HG02798 (cell line): ENCODE measurements at regions not wholly inside any gene's neighbourhood (a gene's known extent, or its start where the extent isn't known, plus 50 kb on each side); places are given as distances from the start of the nearest gene placed in this dataset.
"Not testable (repeated sequence)": the region's sequence is repeated elsewhere in the genome, so short reads cannot be mapped to it uniquely, and the experiment has no call there.

ENCODE experiments used
- ATAC-seq: cut with Tn5 transposase; IDR thresholded peaks from one replicate; pipeline ENCODE4 v1.9.1; 2021; ENCODE audit warnings: mild to moderate bottlenecking; ENCODE audit not compliant: unreplicated experiment, poor library complexity

DNA sequence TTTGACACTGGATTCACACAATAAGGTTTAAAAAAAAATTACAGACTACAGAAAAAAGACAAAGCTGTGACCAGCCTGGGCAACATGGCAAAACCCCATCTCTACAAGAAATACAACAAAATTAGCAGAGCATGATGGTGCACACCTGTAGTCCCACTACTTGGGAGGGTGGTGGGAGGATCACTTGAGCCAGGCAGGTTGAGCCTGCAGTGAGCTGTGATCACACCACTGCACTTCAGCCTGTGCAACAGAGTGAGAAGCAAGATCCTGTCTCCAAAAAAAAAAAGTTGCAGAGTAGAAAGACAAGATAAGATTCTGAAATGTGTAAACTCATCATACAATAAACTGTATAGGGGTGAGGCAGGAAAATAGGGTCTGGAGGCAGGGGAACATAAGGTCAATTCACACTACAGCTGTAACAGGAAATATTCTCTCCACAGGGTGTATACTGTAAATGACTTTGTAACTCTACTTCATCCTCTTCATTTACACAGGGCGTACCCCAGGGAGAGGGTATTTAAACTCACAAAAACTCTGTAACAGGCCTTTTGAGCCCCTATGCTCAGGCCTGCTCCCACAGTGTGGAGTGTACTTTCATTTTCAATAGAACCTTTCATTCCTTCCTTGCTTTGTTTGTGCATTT, 112.6 kb upstream of the MAPK10 start:
- no peak for ATAC-seq

DNA sequence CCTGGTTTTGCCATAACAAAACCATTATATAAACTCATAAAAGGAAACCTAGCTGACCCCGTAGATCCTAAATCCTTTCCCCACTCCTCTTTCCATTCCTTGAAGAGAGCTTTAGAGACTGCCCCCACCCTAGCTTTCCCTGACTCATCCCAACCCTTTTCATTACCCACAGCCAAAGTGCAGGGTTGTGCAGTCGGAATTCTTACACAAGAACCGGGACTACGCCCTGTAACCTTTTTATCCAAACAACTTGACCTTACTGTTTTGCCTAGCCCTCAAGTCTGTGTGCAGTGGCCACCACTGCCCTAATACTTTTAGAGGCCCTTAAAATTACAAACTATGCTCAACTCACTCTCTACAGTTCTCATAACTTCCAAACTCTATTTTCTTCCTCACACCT, 116.0 kb upstream of the PTPN13 start:
- ATAC-seq: not testable (repeated sequence)

DNA sequence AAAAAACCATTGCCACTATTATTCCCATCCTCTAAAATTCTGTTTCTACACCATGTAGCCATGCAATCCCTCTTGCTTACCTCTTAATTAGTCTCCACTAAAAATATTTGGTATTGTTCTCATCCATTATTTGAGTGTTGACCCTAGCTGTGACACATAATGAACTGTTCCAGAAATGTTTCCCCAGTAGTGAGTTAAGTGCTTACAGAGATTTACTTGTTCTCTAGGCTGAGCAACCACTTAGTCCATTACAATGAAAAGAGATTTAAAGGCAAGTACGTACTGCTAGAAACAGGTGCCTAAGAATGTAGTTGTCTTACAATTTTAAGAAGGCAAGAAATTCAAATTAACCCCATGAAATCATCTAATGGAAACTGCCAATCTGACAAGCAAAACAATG, 112.7 kb upstream of the PTPN13 start:
- no peak for ATAC-seq

DNA sequence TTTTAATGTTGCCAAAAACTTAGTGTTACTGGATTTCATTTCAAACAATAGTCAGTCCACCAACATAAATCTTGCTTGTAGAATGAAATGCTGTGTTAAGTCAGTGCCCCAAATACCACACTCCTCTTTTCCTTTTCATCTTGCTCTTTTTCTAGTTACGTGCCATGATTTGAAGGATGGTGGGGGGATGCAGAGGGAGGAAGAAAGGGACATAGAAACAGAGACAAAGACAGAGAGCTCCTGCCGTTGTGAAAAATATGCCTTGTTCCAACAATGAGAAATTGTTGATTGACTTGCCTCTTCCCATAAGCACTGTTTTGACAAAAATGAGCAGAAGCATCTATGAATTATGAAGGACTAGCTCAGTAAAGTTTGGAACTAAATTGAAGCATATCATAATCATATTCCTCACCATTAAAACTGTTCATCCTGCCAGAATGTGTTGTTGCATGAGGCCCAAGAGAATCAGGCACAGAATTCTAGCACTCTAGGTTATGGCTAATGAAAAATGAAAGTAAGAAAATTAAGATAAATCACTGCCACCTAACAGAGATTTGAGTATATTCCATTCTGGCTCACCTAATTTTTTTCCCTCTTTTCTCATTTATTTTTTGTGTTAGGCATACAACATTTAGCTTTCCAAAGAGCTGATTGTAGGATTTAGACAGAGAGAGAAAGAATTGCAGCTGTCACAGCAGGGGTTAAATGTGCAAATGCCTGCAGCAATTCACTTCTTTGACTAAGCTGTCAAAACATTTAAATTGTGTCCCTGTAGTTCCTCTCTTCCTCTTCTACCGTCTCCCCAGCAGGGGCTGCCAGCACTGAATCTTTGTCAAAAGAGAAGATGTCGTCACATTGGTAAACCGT, 111.6 kb upstream of the PTPN13 start:
- ATAC-seq: no peak

- no peak for ATAC-seq
Measured at GRCh38 chr4:86483173-86483490, 111.0 kb upstream of the PTPN13 start.

DNA sequence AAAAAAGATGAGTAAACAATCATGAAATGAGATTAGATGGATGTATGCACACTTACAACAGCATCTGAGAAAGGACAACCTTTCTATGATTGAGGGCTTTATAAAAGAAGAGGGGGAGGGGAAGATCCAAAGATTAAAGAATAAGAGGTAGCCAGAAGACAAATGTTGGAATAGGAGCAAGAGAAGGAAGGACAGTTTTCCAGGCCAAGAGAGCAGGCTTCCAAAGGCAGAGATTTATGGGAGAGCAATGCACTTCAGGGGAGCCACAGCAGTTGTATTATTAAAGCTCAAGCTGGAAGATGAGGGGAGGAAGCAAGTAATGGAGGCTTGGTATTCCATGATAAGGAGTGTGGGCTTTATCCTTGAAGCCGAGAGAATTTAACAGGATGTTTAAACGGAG, 110.3 kb upstream of the PTPN13 start:
- no peak for ATAC-seq

DNA sequence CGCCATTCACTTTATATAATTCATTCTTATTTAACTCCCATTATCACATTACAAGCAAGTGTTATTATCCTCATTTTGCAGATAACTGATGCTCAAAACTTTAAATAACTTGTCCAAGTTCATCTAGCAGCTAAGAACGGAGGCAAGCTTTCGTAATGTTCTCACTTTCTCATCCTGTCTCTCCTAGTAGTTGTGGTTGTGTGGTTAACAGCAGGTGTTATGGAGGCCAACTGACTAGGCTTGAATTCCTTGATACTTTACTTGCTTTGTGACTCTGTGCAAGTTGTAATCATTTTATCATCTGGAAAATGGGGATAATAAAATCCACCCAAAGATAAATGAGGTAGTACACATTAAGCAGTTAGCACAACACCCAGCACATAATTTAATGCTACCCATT, 109.9 kb upstream of the PTPN13 start:
- ATAC-seq: no peak

GRCh38 chr4:86487738-86488348, 106.3 kb upstream of the PTPN13 start:
- ATAC-seq: no peak

GRCh38 chr4:86493460-86493859, 100.7 kb upstream of the PTPN13 start:
- no peak for ATAC-seq

- peak; percentile 46 for ATAC-seq
Measured at GRCh38 chr4:86496094-86497080, 97.7 kb upstream of the PTPN13 start.

- no peak for ATAC-seq
Measured at GRCh38 chr4:86497131-86497530, 97.0 kb upstream of the PTPN13 start.

DNA sequence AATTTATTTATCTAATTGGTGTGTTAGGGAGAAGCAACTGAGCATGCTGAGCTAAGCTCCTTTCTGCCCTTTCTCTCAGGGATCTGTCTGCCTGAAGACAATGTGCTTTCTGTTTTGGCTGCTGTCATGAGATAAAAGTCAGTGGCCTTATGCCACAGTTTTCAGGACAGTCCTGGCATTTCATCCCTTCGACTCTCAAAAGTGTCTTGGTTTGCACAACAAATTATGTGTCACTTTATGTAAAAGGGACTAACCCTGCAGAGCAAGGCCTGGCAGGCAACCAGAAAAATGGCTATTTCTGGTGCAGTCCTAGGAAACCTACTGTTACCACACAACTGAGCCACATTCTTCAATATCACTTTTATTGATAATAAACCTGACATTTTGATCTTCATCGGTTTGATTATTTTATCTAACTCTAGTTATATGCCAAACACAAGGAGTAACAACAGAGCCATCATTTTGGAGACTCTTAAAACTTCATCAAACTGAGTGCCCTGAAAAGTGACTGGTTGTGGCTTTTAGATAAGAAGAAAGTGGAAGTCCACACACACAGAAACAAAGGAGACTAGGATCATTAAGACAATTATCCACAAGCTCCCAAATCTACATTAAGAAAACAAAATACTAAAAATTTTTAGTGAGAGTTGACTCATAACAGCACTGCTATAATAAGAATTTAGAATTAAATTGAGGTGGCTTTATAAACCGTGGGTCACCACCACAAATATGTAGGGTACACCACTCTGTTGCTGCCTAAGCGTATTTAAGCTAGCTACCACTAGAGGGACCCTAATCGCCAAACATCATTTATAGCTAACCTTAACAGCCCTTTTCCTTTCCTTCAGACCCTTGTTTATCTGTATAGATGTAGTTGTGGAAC, 95.9 kb upstream of the PTPN13 start:
- peak; percentile 86 for ATAC-seq

- peak; percentile 5 for ATAC-seq
Measured at GRCh38 chr4:86498863-86499166, 95.3 kb upstream of the PTPN13 start.

GRCh38 chr4:86500527-86500926, 93.6 kb upstream of the PTPN13 start:
- ATAC-seq: no peak

DNA sequence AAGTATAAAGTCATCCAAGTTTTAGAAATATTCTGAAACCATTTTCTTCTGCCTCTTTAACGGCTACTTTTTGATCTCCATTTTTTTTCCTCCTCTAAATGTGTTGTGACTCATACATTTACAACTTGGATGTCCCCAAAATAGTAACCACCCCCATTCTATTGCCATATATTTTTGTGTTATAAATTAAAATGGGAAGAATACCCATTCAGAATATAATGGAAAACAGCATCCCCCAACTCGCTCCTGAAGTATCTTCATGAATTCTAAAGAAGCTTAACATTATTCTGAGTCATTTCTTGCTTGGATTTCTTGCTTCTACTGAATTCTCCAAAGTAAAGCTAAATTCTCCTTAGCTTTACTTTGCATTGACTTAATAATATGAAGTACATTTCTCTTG, 92.0 kb upstream of the PTPN13 start:
- no peak for ATAC-seq

DNA sequence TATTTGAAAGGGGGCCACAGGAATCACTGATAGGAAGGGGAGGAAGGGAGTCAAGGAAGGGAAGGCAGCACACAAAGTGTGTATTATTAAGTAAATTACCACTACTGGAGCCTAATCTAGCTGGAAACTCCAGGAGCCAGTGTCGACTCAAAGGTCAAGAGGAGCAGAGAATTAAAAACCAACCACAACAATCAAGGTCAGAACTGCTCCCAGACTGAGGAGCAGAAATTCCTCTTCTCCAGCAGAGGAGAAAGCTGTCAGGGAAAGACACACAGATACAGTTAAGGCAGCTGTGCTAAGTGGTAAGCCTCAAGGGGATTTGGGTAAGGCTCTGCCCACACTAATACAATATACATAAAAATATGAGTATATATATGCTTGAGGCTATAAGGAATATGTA, 87.5 kb upstream of the PTPN13 start:
- ATAC-seq: no peak

DNA sequence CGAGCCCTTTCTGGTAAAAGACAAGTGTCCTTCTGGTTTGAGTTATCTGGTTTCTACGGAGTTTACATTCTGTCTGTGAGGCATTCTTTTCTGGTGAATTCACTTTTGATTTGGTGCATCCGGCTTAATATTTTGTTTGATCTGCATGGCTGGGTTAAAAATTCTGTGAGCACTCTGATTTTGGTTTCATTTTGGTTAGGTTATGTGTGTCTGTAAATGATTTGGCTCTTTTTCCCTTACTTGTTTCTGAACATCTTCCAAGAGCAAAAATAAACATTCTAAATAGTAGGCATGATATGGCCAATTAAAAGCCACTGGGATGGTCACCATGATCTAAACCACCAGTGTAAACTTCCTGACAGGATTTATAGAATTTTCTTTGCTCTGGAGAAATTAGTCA, 85.7 kb upstream of the PTPN13 start:
- ATAC-seq: no peak

- no peak for ATAC-seq
Measured at GRCh38 chr4:86511590-86511989, 82.5 kb upstream of the PTPN13 start.

GRCh38 chr4:86512631-86513030, 81.5 kb upstream of the PTPN13 start:
- ATAC-seq: no peak

GRCh38 chr4:86515963-86516362, 78.2 kb upstream of the PTPN13 start:
- ATAC-seq: not testable (repeated sequence)
